Transverse colon (tissue), 4 donors: ENCODE measurements at regions not wholly inside any gene's neighbourhood (a gene's known extent, or its start where the extent isn't known, plus 50 kb on each side); places are given as distances from the start of the nearest gene placed in this dataset.

ENCODE experiments used
- DNase-seq: peaks from one replicate; pipeline ENCODE4 v3.0.0-alpha.2; 2019
- H3K27ac ChIP-seq, 4 donors: fragments of 200-600 bp; sonication (generic); 2 replicates each; pipeline ENCODE4 v1.5.1; 2016 to 2018; ENCODE audit warnings: inconsistent platforms in 4 of 4
- H3K27me3 ChIP-seq: fragments of 200-600 bp; sonication (generic); 2 replicates; pipeline ENCODE4 v1.5.1; 2017; ENCODE audit warnings: inconsistent platforms
- H3K36me3 ChIP-seq, 4 donors: fragments of 200-600 bp; sonication (generic); 2 replicates each; pipeline ENCODE4 v1.5.1; 2017 to 2019; ENCODE audit warnings: inconsistent platforms in 4 of 4
- H3K4me1 ChIP-seq, 4 donors: fragments of 200-600 bp; sonication (generic); 2 replicates each; pipeline ENCODE4 v1.5.1; 2017 to 2020; ENCODE audit warnings: inconsistent platforms in 4 of 4
- H3K4me3 ChIP-seq, 4 donors: fragments of 200-600 bp; sonication (generic); 1 replicate in 1 of 4; 2 replicates in 3 of 4; pipeline versions ENCODE4 v1.5.1 to v1.6.1; 2017 to 2019; ENCODE audit warnings: inconsistent platforms in 4 of 4
- H3K9me3 ChIP-seq, 2 donors: fragments of 200-600 bp; sonication (generic); 2 replicates each; pipeline ENCODE4 v1.5.1; 2017 to 2019; ENCODE audit warnings: inconsistent platforms in 2 of 2
- EP300 ChIP-seq: sonication (generic); formaldehyde crosslinking; IDR thresholded peaks from one replicate; pipeline ENCODE4 v1.6.1; 2017; ENCODE audit warnings: antibody characterized with exemption, low read depth
- POLR2A ChIP-seq: fragments of 450-650 bp; IDR thresholded peaks from one replicate; pipeline ENCODE4 v1.6.1; 2016; ENCODE audit warnings: antibody characterized with exemption, mild to moderate bottlenecking, moderate library complexity
- POLR2AphosphoS5 ChIP-seq, 3 donors: sonication (generic); formaldehyde crosslinking; IDR thresholded peaks; one replicate each; pipeline ENCODE4 v1.6.1; 2016; ENCODE audit warnings: antibody characterized with exemption in 3 of 3
- WGBS, 2 donors: methylation state at CpG; one replicate each; pipeline ENCODE4 v1.1.5; 2018; ENCODE audit warnings: low coverage in 1 of 2; 5-methylcytosine and 5-hydroxymethylcytosine counted together
- in situ Hi-C, 4 donors: fragments of 200-750 bp; cut with MboI; loops; one replicate each; pipeline versions ENCODE4 v1.15.0 to v1.15.1; 2017; ENCODE audit warnings: low sequenced_read_pairs in 3 of 4, low pct_ligation_motif_present in 1 of 4, low pct_unique_long_range_greater_than_20kb in 1 of 4
- intact Hi-C: fragments of 100-400 bp; cut with DNase I; formaldehyde crosslinking; loops from one replicate; pipeline ENCODE4 v1.15.1; 2023; ENCODE audit warnings: low total_unique reads
- TF ChIP-seq, protein P1 (sequence below), 5 experiments: fragments of 200-600 bp in 3 of 5; fragments of 450-650 bp in 2 of 5; sonication (generic) in 3 of 5; IDR thresholded peaks; 1 replicate in 2 of 5; 2 replicates in 3 of 5; pipeline ENCODE4 v1.5.1; 2016 to 2017; ENCODE audit warnings: antibody characterized with exemption in 5 of 5, inconsistent platforms in 3 of 5, mild to moderate bottlenecking in 2 of 5, moderate library complexity in 1 of 5

DNA sequence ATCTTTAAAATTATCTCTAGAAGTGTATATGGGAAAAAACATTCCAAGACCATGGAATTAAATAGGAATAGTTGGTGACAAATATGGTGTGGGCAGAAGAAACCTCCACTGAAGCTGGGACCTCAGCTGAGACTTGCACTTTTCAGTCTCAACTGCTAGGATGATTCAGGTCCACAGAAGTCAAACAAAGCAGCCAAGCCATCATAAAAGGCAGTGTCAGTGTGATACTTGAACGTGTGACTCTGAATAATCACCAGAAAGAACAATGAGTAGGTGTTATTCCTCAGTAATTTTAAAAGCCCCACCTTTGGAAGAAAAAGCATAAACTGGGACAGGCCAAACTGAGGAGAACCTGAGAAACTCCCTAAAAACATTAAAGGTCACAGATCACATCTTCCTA lies 90.7 kb downstream of the ZNF281 start:
- 22 to 48% methylated on average over 1 of the region's 1 CpG for WGBS, 2 donors
- Histone ChIP-seq H3K27ac (no peak overlapping the region), H3K9me3 (no peaks in the 10 kb centered on the region), H3K27me3 (no peaks in the 10 kb centered on the region), H3K4me3 (no peak overlapping the region), H3K36me3 (no peaks in the 10 kb centered on the region), H3K4me1 (no peaks in the 10 kb centered on the region)
- TF ChIP-seq EP300 = no peak
- in situ Hi-C loops (loop anchor here in 1 of 4 donors (25.0 kb wide), 1 partner anchor 632 kb away; no protein-coding TSS in a partner anchor), intact Hi-C loops (no loop called here)
- DNase-seq = no peak

- intact Hi-C loops (no loop called here), in situ Hi-C loops (loop anchor here in 1 of 4 donors (25.0 kb wide), 1 partner anchor 630 kb away; no protein-coding TSS in a partner anchor)
- DNase-seq = no peak
- WGBS, 2 donors = 80 to 85% methylated on average over 2 of the region's 2 CpGs
- H3K4me3 ChIP-seq = no peak overlapping the region
- H3K9me3 ChIP-seq = no peaks in the 10 kb centered on the region
- TF ChIP-seq, protein P1, sequence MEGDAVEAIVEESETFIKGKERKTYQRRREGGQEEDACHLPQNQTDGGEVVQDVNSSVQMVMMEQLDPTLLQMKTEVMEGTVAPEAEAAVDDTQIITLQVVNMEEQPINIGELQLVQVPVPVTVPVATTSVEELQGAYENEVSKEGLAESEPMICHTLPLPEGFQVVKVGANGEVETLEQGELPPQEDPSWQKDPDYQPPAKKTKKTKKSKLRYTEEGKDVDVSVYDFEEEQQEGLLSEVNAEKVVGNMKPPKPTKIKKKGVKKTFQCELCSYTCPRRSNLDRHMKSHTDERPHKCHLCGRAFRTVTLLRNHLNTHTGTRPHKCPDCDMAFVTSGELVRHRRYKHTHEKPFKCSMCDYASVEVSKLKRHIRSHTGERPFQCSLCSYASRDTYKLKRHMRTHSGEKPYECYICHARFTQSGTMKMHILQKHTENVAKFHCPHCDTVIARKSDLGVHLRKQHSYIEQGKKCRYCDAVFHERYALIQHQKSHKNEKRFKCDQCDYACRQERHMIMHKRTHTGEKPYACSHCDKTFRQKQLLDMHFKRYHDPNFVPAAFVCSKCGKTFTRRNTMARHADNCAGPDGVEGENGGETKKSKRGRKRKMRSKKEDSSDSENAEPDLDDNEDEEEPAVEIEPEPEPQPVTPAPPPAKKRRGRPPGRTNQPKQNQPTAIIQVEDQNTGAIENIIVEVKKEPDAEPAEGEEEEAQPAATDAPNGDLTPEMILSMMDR (IDR thresholded peaks at IDR 0.05) = no peak
- TF ChIP-seq POLR2A (no peak), EP300 (no peak), POLR2AphosphoS5 (IDR thresholded peaks at IDR 0.05) (no peak)
- no peaks in the 10 kb centered on the region for H3K27me3 ChIP-seq
- no peak overlapping the region for H3K27ac ChIP-seq
- no peaks in the 10 kb centered on the region for H3K36me3 ChIP-seq
- H3K4me1 ChIP-seq = no peaks in the 10 kb centered on the region
These were observed 92.6 kb downstream of the ZNF281 start for GRCh38 chr1:200317236-200317635.

DNA sequence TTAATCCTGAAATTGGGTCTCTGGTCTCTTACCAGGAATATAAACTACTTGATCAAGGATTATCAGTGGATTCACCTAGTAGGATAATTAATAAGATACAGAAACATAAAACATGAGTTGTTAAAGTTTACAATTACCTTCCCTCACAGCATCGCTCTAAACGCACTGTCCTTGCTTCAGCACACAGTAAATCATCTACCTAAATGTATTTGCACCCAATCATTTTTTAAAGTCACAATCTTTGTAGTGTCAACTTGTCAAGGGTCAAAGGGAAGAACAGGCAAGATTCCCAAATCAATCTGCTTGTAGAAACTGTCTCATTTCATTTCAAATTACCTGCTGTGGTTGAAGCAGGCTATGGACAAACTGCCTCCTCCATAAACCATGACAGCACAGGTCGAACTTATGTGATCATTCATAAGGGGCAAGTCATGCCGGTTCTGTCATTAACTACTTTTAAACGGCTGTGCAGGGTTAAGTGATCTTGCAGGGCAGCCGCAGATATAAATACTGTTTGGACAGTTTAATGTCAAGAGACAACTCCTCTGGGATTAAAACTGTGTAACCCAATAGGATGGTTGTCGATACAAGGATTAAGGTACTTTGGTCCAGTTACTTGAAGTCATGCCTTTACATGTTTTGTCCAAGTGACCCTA lies 93.6 kb downstream of the ZNF281 start:
- no peak for TF ChIP-seq POLR2A
- TF ChIP-seq EP300 = no peak
- TF ChIP-seq, protein P1 (IDR thresholded peaks at IDR 0.05) = no peak
- TF ChIP-seq POLR2AphosphoS5 (IDR thresholded peaks at IDR 0.05) = no peak
- in situ Hi-C loops = loop anchor here in 1 of 4 donors (25.0 kb wide), 1 partner anchor 629 kb away; no protein-coding TSS in a partner anchor
- no peak overlapping the region for H3K4me3 ChIP-seq
- no peaks in the 10 kb centered on the region for H3K9me3 ChIP-seq
- no peaks in the 10 kb centered on the region for H3K36me3 ChIP-seq
- no peak for DNase-seq
- WGBS, 2 donors = 69 to 70% methylated on average over 6 to 7 of the region's 7 CpGs
- no peaks in the 10 kb centered on the region for H3K27me3 ChIP-seq
- intact Hi-C loops = no loop called here
- no peak overlapping the region for H3K27ac ChIP-seq
- no peaks in the 10 kb centered on the region for H3K4me1 ChIP-seq

DNA sequence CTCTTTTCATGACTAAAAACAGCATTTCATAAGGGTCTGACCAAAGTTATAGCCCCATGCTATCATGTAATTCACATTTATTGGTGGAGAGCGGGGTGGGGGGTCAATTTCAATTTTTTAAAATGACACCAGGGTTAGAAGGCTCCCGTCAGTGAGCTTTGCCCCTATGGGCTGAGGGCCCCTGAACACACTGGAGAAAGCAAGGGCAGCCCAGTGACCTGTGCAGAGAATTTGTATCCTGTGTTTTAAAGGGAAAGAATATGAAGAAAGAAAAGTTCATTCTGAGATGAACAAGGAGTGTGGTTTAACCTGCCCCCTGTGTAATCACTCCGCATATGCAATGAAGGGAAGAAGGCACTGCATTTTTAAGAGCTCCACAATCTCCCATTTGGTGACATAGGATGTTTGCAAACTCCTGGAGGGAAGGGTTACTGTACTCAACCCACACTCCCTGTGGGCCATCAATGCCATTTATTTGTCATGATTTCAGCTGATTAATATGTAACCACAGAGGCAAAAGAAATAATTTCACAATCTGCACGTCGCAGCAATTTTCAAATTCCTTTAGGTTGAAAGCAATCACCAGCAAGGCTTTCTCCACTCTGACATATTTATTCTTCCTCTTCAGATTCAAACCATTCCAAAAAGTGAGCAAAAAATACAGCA lies 95.6 kb downstream of the ZNF281 start:
- DNase-seq = no peak
- Histone ChIP-seq H3K4me3 (no peak overlapping the region), H3K27ac (no peak overlapping the region), H3K36me3 (no peaks in the 10 kb centered on the region), H3K9me3 (no peaks in the 10 kb centered on the region), H3K4me1 (no peaks in the 10 kb centered on the region), H3K27me3 (no peaks in the 10 kb centered on the region)
- 74 to 80% methylated on average over 5 of the region's 5 CpGs for WGBS, 2 donors
- TF ChIP-seq POLR2A = no peak
- TF ChIP-seq, protein P1 (IDR thresholded peaks at IDR 0.05) = no peak
- no peak for TF ChIP-seq POLR2AphosphoS5 (IDR thresholded peaks at IDR 0.05)
- TF ChIP-seq EP300 = no peak
- intact Hi-C loops (no loop called here), in situ Hi-C loops (loop anchor here in 1 of 4 donors (25.0 kb wide), 1 partner anchor 627 kb away; no protein-coding TSS in a partner anchor)
